ENCODE measurements at regions not wholly inside any gene's neighbourhood (a gene's known extent, or its start where the extent isn't known, plus 50 kb on each side); places are given as distances from the start of the nearest gene placed in this dataset.

DNA sequence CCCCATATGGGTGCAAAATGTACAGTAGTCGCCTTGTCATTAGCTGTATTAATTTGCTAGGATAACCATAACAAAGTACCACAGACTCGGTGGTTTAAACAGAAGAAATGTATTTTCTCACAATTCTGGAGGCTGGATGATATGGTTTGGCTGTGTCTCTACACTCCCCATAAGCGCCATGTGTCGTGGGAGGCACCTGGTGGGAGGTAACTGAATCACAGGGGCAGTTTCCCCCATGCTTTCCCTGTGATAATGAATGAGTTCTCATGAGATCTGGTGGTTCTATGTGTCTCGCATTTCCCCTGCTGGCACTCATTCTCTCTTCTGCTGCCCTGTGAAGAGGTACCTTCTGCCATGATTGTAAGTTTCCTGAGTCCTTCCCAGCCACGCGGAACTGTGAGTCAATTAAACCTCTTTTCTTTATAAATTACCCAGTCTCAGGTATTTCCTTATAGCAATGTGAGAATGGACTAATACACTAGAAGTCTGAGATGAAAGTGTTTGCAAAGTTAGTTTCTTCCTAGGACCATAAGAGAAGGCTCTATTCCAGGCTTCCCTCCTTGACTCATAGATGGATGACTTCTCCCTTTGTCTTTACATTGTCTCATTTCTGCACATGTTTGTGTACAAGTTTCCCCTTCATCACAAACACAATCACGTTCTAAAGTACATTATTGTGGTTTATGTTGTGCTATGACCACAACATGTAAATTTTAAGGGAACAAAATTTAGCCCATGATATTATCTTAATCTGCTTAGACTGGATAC, 1442.6 kb downstream of the SUCLG1 start:
- H3K4me1 ChIP-seq (ENCODE audit: control insufficient read depth, insufficient read depth, low read length) = no peaks in the 10 kb centered on the region
- H3K4me3 ChIP-seq (ENCODE audit: low read length) = no peak overlapping the region
- H3K36me3 ChIP-seq (ENCODE audit: control insufficient read depth, insufficient read depth, low read length) = no peaks in the 10 kb centered on the region
- no peak overlapping the region for H3K27ac ChIP-seq (ENCODE audit: low read length)
- H3K9me3 ChIP-seq (replicated peaks; ENCODE audit: control insufficient read depth, low read depth, low read length) = no peaks in the 10 kb centered on the region
- DNase-seq = no peak
- no peaks in the 10 kb centered on the region for H3K27me3 ChIP-seq (ENCODE audit: control insufficient read depth, insufficient read depth, low read length)
- WGBS (ENCODE audit: insufficient coverage) = no CpG with 5 or more reads among the region's 8 CpGs

DNA sequence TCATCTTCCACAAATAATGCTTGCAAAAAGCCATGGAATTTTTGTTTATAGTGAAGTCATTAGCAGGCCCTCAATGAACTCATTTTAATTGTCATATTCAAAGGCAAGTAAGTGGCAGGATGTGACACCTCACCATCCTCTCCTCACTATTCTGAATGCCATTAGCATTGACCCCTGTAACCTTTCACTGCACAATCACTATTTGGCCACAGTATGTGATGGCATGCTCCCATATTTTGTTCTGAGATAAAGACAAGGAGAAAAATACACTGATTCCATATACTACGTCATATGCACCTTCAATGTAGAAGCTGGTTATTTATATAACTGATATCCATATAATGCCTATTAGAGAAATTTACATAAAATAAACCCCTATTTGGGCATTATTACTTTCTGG, 1443.2 kb downstream of the SUCLG1 start:
- no peak for DNase-seq
- H3K4me3 ChIP-seq (ENCODE audit: low read length) = no peak overlapping the region
- H3K27me3 ChIP-seq (ENCODE audit: control insufficient read depth, insufficient read depth, low read length) = no peaks in the 10 kb centered on the region
- no peaks in the 10 kb centered on the region for H3K9me3 ChIP-seq (replicated peaks; ENCODE audit: control insufficient read depth, low read depth, low read length)
- no CpG with 5 or more reads among the region's 1 CpG for WGBS (ENCODE audit: insufficient coverage)
- no peaks in the 10 kb centered on the region for H3K4me1 ChIP-seq (ENCODE audit: control insufficient read depth, insufficient read depth, low read length)
- H3K27ac ChIP-seq (ENCODE audit: low read length) = no peak overlapping the region
- no peaks in the 10 kb centered on the region for H3K36me3 ChIP-seq (ENCODE audit: control insufficient read depth, insufficient read depth, low read length)

DNA sequence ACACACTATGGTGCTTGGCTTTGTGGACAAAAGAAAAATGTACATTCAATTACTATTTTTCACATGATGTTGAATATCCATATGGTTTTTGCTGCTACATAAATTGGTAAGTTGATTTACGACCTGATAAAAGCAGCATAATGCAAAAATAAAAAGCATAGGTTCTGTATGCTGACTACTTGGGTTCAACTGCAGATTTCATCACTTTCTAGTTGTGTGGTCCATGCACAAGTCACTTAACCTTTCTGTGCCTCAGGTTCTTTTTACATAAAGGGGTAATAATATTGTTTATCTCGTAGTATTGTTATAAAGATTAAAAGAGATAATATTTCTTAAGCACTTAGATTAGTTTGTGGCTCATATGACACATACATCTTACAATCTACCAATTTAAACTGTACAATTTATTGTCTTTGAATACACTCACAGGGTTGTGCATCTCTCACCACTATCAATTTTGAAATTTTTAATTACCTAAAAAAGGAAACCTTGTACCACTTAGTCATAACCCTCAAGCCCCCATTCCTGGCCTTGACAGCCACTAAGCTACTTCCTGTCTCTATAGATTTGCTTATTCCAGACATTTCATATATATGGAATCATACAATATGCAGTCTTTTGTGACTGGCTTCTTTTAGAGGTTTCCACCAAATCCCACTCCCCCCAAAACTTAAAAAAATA, 1443.9 kb downstream of the SUCLG1 start:
- no peaks in the 10 kb centered on the region for H3K4me1 ChIP-seq (ENCODE audit: control insufficient read depth, insufficient read depth, low read length)
- no peaks in the 10 kb centered on the region for H3K27me3 ChIP-seq (ENCODE audit: control insufficient read depth, insufficient read depth, low read length)
- DNase-seq = no peak
- no peaks in the 10 kb centered on the region for H3K36me3 ChIP-seq (ENCODE audit: control insufficient read depth, insufficient read depth, low read length)
- no peak overlapping the region for H3K27ac ChIP-seq (ENCODE audit: low read length)
- no CpG with 5 or more reads among the region's 2 CpGs for WGBS (ENCODE audit: insufficient coverage)
- no peaks in the 10 kb centered on the region for H3K9me3 ChIP-seq (replicated peaks; ENCODE audit: control insufficient read depth, low read depth, low read length)
- no peak overlapping the region for H3K4me3 ChIP-seq (ENCODE audit: low read length)

DNA sequence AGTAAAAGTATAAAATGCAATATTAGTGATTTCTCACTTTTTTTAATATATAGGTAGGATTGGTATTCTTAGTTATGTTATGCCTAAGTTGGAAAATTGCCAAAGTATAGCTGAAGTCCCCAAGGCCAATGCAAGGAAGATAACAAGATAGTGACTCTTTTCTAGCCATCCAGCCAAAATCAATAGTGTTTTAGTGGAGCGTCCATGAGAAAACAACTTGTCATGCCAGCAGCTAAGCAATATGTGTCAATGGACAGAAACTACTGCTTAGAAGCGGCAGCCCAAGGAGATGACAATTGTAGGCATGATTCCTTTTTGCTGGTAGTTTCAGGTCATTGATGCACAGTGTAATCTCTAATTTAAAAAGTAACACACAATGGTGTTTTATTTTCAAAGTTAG, 1444.6 kb downstream of the SUCLG1 start:
- Histone ChIP-seq H3K4me3 (ENCODE audit: low read length) (no peak overlapping the region), H3K36me3 (ENCODE audit: control insufficient read depth, insufficient read depth, low read length) (no peaks in the 10 kb centered on the region), H3K4me1 (ENCODE audit: control insufficient read depth, insufficient read depth, low read length) (no peaks in the 10 kb centered on the region), H3K9me3 (replicated peaks; ENCODE audit: control insufficient read depth, low read depth, low read length) (no peaks in the 10 kb centered on the region), H3K27me3 (ENCODE audit: control insufficient read depth, insufficient read depth, low read length) (no peaks in the 10 kb centered on the region), H3K27ac (ENCODE audit: low read length) (no peak overlapping the region)
- no peak for DNase-seq
- WGBS (ENCODE audit: insufficient coverage) = no CpG with 5 or more reads among the region's 2 CpGs

DNA sequence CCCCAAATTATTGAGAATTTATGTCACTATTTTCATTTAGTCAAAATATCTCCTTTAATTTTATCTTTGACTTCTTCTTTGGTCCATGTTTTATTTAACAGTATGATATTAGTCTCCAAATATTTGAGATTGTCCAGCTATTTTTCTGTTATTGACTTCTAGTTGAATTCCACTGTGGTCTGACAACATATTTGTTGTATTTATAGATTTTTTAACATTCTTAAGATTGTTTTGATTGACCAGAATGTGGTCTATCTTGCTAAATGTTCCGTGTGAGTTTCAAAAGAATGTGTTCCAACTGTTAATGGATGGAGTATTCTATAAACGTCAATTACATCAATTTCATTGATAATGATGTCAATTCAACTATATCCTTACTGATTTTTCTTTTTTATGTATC, 1452.1 kb downstream of the SUCLG1 start:
- no peak overlapping the region for H3K27ac ChIP-seq (ENCODE audit: low read length)
- no CpG with 5 or more reads among the region's 2 CpGs for WGBS (ENCODE audit: insufficient coverage)
- no peaks in the 10 kb centered on the region for H3K9me3 ChIP-seq (replicated peaks; ENCODE audit: control insufficient read depth, low read depth, low read length)

DNA sequence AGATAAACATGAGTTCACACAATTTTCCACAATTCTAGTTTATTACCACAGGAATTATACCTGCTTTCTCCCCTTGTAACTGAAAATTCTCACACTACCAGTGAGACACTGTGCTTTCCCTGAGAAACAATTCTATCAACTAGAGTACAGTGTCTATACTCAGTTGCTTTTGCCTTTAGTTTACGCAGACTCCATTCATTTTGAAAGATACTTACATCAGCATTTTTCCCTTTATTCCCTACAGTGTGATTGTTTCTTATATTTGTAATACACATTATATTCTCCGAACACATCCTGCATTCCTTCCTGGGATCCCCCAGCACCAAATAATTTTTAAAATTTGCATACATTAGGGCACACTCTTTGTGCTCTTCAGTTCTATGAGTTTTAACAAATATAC, 1455.5 kb downstream of the SUCLG1 start:
- no peak overlapping the region for H3K27ac ChIP-seq (ENCODE audit: low read length)
- no peak overlapping the region for H3K4me3 ChIP-seq (ENCODE audit: low read length)
- H3K9me3 ChIP-seq (replicated peaks; ENCODE audit: control insufficient read depth, low read depth, low read length) = no peaks in the 10 kb centered on the region
- H3K27me3 ChIP-seq (ENCODE audit: control insufficient read depth, insufficient read depth, low read length) = no peaks in the 10 kb centered on the region
- H3K4me1 ChIP-seq (ENCODE audit: control insufficient read depth, insufficient read depth, low read length) = no peaks in the 10 kb centered on the region
- no CpG with 5 or more reads among the region's 2 CpGs for WGBS (ENCODE audit: insufficient coverage)
- no peak for DNase-seq
- no peaks in the 10 kb centered on the region for H3K36me3 ChIP-seq (ENCODE audit: control insufficient read depth, insufficient read depth, low read length)

More for the DNA sequence above, 1452.1 kb downstream of the SUCLG1 start:
- DNase-seq = no peak
- Histone ChIP-seq H3K4me1 (ENCODE audit: control insufficient read depth, insufficient read depth, low read length) (no peaks in the 10 kb centered on the region), H3K27me3 (ENCODE audit: control insufficient read depth, insufficient read depth, low read length) (no peaks in the 10 kb centered on the region), H3K4me3 (ENCODE audit: low read length) (no peak overlapping the region), H3K36me3 (ENCODE audit: control insufficient read depth, insufficient read depth, low read length) (no peaks in the 10 kb centered on the region)

DNA sequence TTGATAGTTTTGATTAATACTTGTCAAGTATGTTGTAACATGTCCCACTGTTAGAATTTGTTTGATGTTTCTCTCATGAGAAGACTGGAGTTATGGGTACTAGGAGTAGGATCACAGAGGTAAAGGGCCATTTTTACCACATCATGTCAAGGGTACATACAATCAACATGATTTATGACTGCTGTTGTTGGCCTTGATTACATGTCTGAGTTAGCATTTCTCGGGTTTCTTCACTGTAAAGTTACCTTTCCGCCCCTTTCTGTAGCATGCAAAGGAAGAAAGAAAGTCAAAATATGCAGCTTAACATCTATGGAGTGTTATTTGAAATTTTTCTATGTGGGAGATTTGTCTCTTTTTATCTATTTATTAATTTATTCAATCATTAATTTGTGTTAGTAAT, 1456.4 kb downstream of the SUCLG1 start:
- Histone ChIP-seq H3K4me1 (ENCODE audit: control insufficient read depth, insufficient read depth, low read length) (no peaks in the 10 kb centered on the region), H3K4me3 (ENCODE audit: low read length) (no peak overlapping the region), H3K36me3 (ENCODE audit: control insufficient read depth, insufficient read depth, low read length) (no peaks in the 10 kb centered on the region), H3K27ac (ENCODE audit: low read length) (no peak overlapping the region), H3K27me3 (ENCODE audit: control insufficient read depth, insufficient read depth, low read length) (no peaks in the 10 kb centered on the region), H3K9me3 (replicated peaks; ENCODE audit: control insufficient read depth, low read depth, low read length) (no peaks in the 10 kb centered on the region)
- DNase-seq = no peak
- WGBS (ENCODE audit: insufficient coverage) = no CpG with 5 or more reads among the region's 2 CpGs

DNA sequence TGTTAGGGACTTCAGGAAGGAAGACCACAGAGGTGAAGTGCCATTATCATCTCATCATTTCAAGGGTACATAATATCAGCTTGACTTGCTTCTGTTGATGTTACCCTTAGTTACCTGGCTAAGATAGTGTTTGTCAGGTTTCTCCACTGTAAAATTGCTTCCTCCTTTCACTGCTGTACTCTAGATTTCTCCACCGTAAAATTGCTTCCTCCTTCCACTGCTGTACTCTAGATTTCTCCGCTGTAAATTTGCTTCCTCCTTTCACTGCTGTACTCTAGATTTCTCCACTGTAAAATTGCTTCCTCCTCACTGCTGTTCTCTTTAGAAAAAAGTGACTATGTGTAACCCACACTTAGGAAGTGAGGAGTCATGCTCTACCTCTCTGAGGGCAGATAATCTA, 1460.3 kb downstream of the SUCLG1 start:
- H3K36me3 ChIP-seq (ENCODE audit: control insufficient read depth, insufficient read depth, low read length) = no peaks in the 10 kb centered on the region
- no peak overlapping the region for H3K27ac ChIP-seq (ENCODE audit: low read length)
- H3K27me3 ChIP-seq (ENCODE audit: control insufficient read depth, insufficient read depth, low read length) = no peaks in the 10 kb centered on the region
- H3K9me3 ChIP-seq (replicated peaks; ENCODE audit: control insufficient read depth, low read depth, low read length) = no peaks in the 10 kb centered on the region
- H3K4me1 ChIP-seq (ENCODE audit: control insufficient read depth, insufficient read depth, low read length) = no peaks in the 10 kb centered on the region
- H3K4me3 ChIP-seq (ENCODE audit: low read length) = no peak overlapping the region
- WGBS (ENCODE audit: insufficient coverage) = no CpG with 5 or more reads among the region's 2 CpGs
- no peak for DNase-seq

DNA sequence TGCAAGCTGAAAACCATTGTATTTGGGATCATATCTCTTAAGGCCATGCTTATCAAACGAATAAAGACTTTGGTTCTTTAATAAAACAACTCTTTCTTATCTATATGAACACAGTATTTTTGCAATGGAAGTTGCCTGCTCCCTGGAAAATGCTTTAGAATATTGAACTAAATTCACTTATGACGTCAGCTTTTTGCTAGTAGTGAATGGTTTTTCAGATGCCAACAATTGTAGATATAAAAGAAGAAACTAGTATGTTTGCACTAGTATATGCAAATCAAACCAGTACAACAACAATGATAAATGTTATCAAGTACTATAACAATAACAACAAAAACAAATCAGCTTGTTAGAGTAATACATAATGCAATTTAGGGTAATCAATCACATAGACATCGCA, 1462.9 kb downstream of the SUCLG1 start:
- Histone ChIP-seq H3K4me1 (ENCODE audit: control insufficient read depth, insufficient read depth, low read length) (no peaks in the 10 kb centered on the region), H3K9me3 (replicated peaks; ENCODE audit: control insufficient read depth, low read depth, low read length) (no peaks in the 10 kb centered on the region), H3K4me3 (ENCODE audit: low read length) (no peak overlapping the region), H3K27me3 (ENCODE audit: control insufficient read depth, insufficient read depth, low read length) (no peaks in the 10 kb centered on the region), H3K27ac (ENCODE audit: low read length) (no peak overlapping the region), H3K36me3 (ENCODE audit: control insufficient read depth, insufficient read depth, low read length) (no peaks in the 10 kb centered on the region)
- DNase-seq = no peak
- WGBS (ENCODE audit: insufficient coverage) = no CpG with 5 or more reads among the region's 3 CpGs

DNA sequence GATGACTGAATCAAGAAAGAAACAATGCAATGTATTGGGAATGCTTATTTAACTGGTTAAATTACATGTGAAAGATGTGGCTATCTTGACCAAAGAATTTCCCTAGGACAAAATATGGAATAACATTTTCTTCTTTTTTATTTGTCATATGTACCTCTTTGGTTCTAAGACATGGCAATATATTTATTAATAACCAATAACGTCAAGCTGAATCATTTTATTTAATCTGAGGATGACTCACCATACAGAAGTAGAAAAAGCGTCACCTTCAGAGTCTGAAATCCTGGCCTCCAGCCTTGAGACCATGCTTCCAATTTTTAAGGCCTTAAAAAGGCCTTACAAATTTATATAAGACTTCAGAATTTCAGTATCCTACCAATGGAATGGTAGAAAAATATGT, 1464.9 kb downstream of the SUCLG1 start:
- DNase-seq = no peak
- Histone ChIP-seq H3K27ac (ENCODE audit: low read length) (no peak overlapping the region), H3K4me1 (ENCODE audit: control insufficient read depth, insufficient read depth, low read length) (no peaks in the 10 kb centered on the region), H3K9me3 (replicated peaks; ENCODE audit: control insufficient read depth, low read depth, low read length) (no peaks in the 10 kb centered on the region), H3K27me3 (ENCODE audit: control insufficient read depth, insufficient read depth, low read length) (no peaks in the 10 kb centered on the region), H3K4me3 (ENCODE audit: low read length) (no peak overlapping the region), H3K36me3 (ENCODE audit: control insufficient read depth, insufficient read depth, low read length) (no peaks in the 10 kb centered on the region)
- WGBS (ENCODE audit: insufficient coverage) = no CpG with 5 or more reads among the region's 2 CpGs
